ENCODE measurements at regions not wholly inside any gene's neighbourhood (a gene's known extent, or its start where the extent isn't known, plus 50 kb on each side); places are given as distances from the start of the nearest gene placed in this dataset.

- peaks cover 0 to 11% (median 0%) of the 10 kb centered on the region in 3 donors for H3K27me3 ChIP-seq
- H3K27ac ChIP-seq, result no peak overlapping the region
- no peak for DNase-seq
- H3K9me3 ChIP-seq, result peaks cover 0 to 30% (median 24%) of the 10 kb centered on the region in 4 donors
- H3K4me3 ChIP-seq, result no peak overlapping the region
- 48 to 69% (median 52%) methylated on average over 2 of the region's 2 CpGs for WGBS, 5 donors
- TF ChIP-seq POLR2AphosphoS5 (IDR thresholded peaks at IDR 0.05), result no peak
- H3K4me1 ChIP-seq, result no peaks in the 10 kb centered on the region
- intact Hi-C loops (cut with DNase I; ENCODE audit: low total_unique reads), result no loop called here
- H3K36me3 ChIP-seq, result no peaks in the 10 kb centered on the region
Measured at GRCh38 chr20:60899320-60899719, 352.7 kb upstream of the CDH4 start.

- Histone ChIP-seq H3K36me3 (no peaks in the 10 kb centered on the region), H3K9me3 (peaks cover 0 to 30% (median 24%) of the 10 kb centered on the region in 4 donors), H3K4me1 (no peaks in the 10 kb centered on the region), H3K4me3 (no peak overlapping the region), H3K27me3 (peaks cover 0 to 11% (median 0%) of the 10 kb centered on the region in 3 donors), H3K27ac (no peak overlapping the region)
- intact Hi-C loops (cut with DNase I; ENCODE audit: low total_unique reads), result no loop called here
- peak in 1 of 2 donors; percentile 7 for DNase-seq
- WGBS, 5 donors, result 37 to 53% (median 47%) methylated on average over 5 of the region's 5 CpGs
- TF ChIP-seq POLR2AphosphoS5 (IDR thresholded peaks at IDR 0.05), result no peak
- TF ChIP-seq EP300 (IDR thresholded peaks at IDR 0.05), result no peak
- TF ChIP-seq CTCF (IDR thresholded peaks at IDR 0.05), result no peak
- TF ChIP-seq POLR2A (IDR thresholded peaks at IDR 0.05), result no peak
Measured at GRCh38 chr20:60900618-60901017, 351.4 kb upstream of the CDH4 start.

- Histone ChIP-seq H3K4me3 (no peak overlapping the region), H3K27ac (no peak overlapping the region), H3K9me3 (peaks cover 0 to 30% (median 24%) of the 10 kb centered on the region in 4 donors), H3K36me3 (no peaks in the 10 kb centered on the region), H3K4me1 (no peaks in the 10 kb centered on the region), H3K27me3 (peaks cover 0 to 11% (median 0%) of the 10 kb centered on the region in 3 donors)
- DNase-seq, result no peak
- intact Hi-C loops (cut with DNase I; ENCODE audit: low total_unique reads), result no loop called here
- WGBS, 5 donors, result 91 to 100% (median 96%) methylated on average over 1 of the region's 1 CpG
- no peak for TF ChIP-seq POLR2A (IDR thresholded peaks at IDR 0.05)
- TF ChIP-seq POLR2AphosphoS5 (IDR thresholded peaks at IDR 0.05), result no peak
- no peak for TF ChIP-seq EP300 (IDR thresholded peaks at IDR 0.05)
- no peak for TF ChIP-seq CTCF (IDR thresholded peaks at IDR 0.05)
Measured at GRCh38 chr20:60901831-60902230, 350.2 kb upstream of the CDH4 start.

- H3K27me3 ChIP-seq, result peaks cover 0 to 11% (median 0%) of the 10 kb centered on the region in 3 donors
- H3K36me3 ChIP-seq, result no peaks in the 10 kb centered on the region
- H3K4me3 ChIP-seq, result no peak overlapping the region
- peaks cover 0 to 30% (median 24%) of the 10 kb centered on the region in 4 donors for H3K9me3 ChIP-seq
- H3K27ac ChIP-seq, result no peak overlapping the region
- peak in 1 of 2 donors; percentile 32 for DNase-seq
- intact Hi-C loops (cut with DNase I; ENCODE audit: low total_unique reads), result no loop called here
- TF ChIP-seq CTCF (IDR thresholded peaks at IDR 0.05), result no peak
- TF ChIP-seq POLR2A (IDR thresholded peaks at IDR 0.05), result no peak
- no peak for TF ChIP-seq POLR2AphosphoS5 (IDR thresholded peaks at IDR 0.05)
- no peak for TF ChIP-seq EP300 (IDR thresholded peaks at IDR 0.05)
- WGBS, 5 donors, result 67 to 76% (median 73%) methylated on average over 11 to 13 of the region's 13 CpGs
- H3K4me1 ChIP-seq, result no peaks in the 10 kb centered on the region
Measured at GRCh38 chr20:60903325-60903971, 348.6 kb upstream of the CDH4 start.

- Histone ChIP-seq H3K4me3 (no peak overlapping the region), H3K27me3 (peaks cover 0 to 11% (median 0%) of the 10 kb centered on the region in 3 donors), H3K36me3 (no peaks in the 10 kb centered on the region), H3K9me3 (peaks cover 0 to 37% (median 27%) of the 10 kb centered on the region in 4 donors), H3K27ac (no peak overlapping the region), H3K4me1 (no peaks in the 10 kb centered on the region)
- no peak for DNase-seq
- intact Hi-C loops (cut with DNase I; ENCODE audit: low total_unique reads), result no loop called here
- no peak for TF ChIP-seq POLR2A (IDR thresholded peaks at IDR 0.05)
- TF ChIP-seq EP300 (IDR thresholded peaks at IDR 0.05), result no peak
- no peak for TF ChIP-seq POLR2AphosphoS5 (IDR thresholded peaks at IDR 0.05)
- no peak for TF ChIP-seq CTCF (IDR thresholded peaks at IDR 0.05)
Measured at GRCh38 chr20:60904730-60905129, 347.3 kb upstream of the CDH4 start.

Measured in stomach (tissue), 8 donors.